PC-3 (cell line): ENCODE measurements at regions not wholly inside any gene's neighbourhood (a gene's known extent, or its start where the extent isn't known, plus 50 kb on each side); places are given as distances from the start of the nearest gene placed in this dataset.

Experiments used
- ATAC-seq: fragments of 200-7000 bp; cut with Tn5 transposase; 2 replicates; pipeline ENCODE4 v1.9.1; 2020; ENCODE audit warnings: mild to moderate bottlenecking, moderate library complexity
- BruUV-seq: library from RNA; stranded (reverse); fragments of 400-500 nt; replicated peaks from 2 replicates; lab custom pipeline; 2021; lab: Mats Ljungman, UMichigan
- CTCF ChIA-PET: fragments of 300-600 bp; sonication (Branson Sonifier 250); formaldehyde crosslinking; loops from one replicate; lab custom pipeline; 2022; ENCODE audit warnings: antibody characterized with exemption; lab: Charles Lee
- POLR2A ChIA-PET: fragments of 300-600 bp; sonication (Branson Sonifier 250); formaldehyde crosslinking; loops from one replicate; lab custom pipeline; 2022; ENCODE audit warnings: antibody characterized with exemption; ENCODE audit not compliant: unreplicated experiment; lab: Charles Lee
- DNase-seq: peaks from one replicate; pipeline ENCODE4 v3.0.0-alpha.2; 2015
- H2AFZ ChIP-seq: fragments of 300-600 bp; sonication (generic); 2 replicates; pipeline ENCODE4 v1.6.0; 2016; ENCODE audit warnings: antibody characterized with exemption, low read length
- H3F3A ChIP-seq: fragments of 300-600 bp; sonication (generic); one replicate; pipeline ENCODE4 v1.6.0; 2017; ENCODE audit warnings: antibody characterized with exemption, low read length, control low read depth, mild to moderate bottlenecking; ENCODE audit not compliant: unreplicated experiment
- H3K27ac ChIP-seq: fragments of 300-600 bp; sonication (generic); 2 replicates; pipeline ENCODE4 v1.5.1; 2016; ENCODE audit warnings: mild to moderate bottlenecking, low read length
- H3K27me3 ChIP-seq: fragments of 300-600 bp; sonication (generic); 2 replicates; pipeline ENCODE4 v1.6.1; 2016; ENCODE audit warnings: low read length, mixed read lengths
- H3K36me3 ChIP-seq: fragments of 300-600 bp; sonication (generic); 2 replicates; pipeline ENCODE4 v1.6.1; 2016; ENCODE audit warnings: low read depth, mixed run types, low read length, mixed read lengths
- H3K4me1 ChIP-seq: fragments of 300-600 bp; sonication (generic); 2 replicates; pipeline ENCODE4 v1.5.1; 2016; ENCODE audit warnings: low read length; ENCODE audit not compliant: insufficient read depth
- H3K4me2 ChIP-seq: fragments of 300-600 bp; sonication (generic); 2 replicates; pipeline ENCODE4 v1.6.0; 2016; ENCODE audit warnings: low read length
- H3K4me3 ChIP-seq: fragments of 300-600 bp; sonication (generic); 2 replicates; pipeline ENCODE4 v1.5.1; 2016; ENCODE audit warnings: mild to moderate bottlenecking, low read length, mixed read lengths
- H3K79me2 ChIP-seq: fragments of 300-600 bp; sonication (generic); 2 replicates; pipeline ENCODE4 v1.6.1; 2017; ENCODE audit warnings: low read length, mixed read lengths
- H3K9ac ChIP-seq: fragments of 300-600 bp; sonication (generic); 2 replicates; pipeline ENCODE4 v1.6.0; 2016; ENCODE audit warnings: mild to moderate bottlenecking, low read length
- H3K9me2 ChIP-seq: fragments of 300-600 bp; sonication (generic); replicated peaks from 2 replicates; pipeline ENCODE4 v1.6.1; 2016; ENCODE audit warnings: mixed run types, low read length, mixed read lengths
- H3K9me3 ChIP-seq: fragments of 300-600 bp; sonication (generic); 2 replicates; pipeline ENCODE4 v1.6.1; 2016; ENCODE audit warnings: low read length, mixed read lengths
- H4K20me1 ChIP-seq: fragments of 300-600 bp; sonication (generic); 2 replicates; pipeline ENCODE4 v1.6.1; 2016; ENCODE audit warnings: low read length, mixed read lengths
- CTCF ChIP-seq: fragments of 300-600 bp; sonication (generic); conservative IDR thresholded peaks from 2 replicates; pipeline ENCODE4 v1.5.1; 2017; ENCODE audit warnings: antibody characterized with exemption, low read depth, mild to moderate bottlenecking, low read length
- EZH2 ChIP-seq: fragments of 300-600 bp; sonication (generic); IDR thresholded peaks from one replicate; pipeline ENCODE4 v1.6.1; 2017; ENCODE audit warnings: antibody characterized with exemption, mild to moderate bottlenecking, low read length; ENCODE audit not compliant: unreplicated experiment
- EZH2phosphoT487 ChIP-seq: fragments of 300-600 bp; sonication (generic); IDR thresholded peaks from 2 replicates; pipeline ENCODE4 v1.6.1; 2018; ENCODE audit warnings: mild to moderate bottlenecking, antibody characterized with exemption, low read length, borderline replicate concordance
- intact Hi-C: fragments of 100-400 bp; cut with micrococcal nuclease; formaldehyde crosslinking; loops from 2 replicates; pipeline ENCODE4 v1.9.0; 2023

DNA sequence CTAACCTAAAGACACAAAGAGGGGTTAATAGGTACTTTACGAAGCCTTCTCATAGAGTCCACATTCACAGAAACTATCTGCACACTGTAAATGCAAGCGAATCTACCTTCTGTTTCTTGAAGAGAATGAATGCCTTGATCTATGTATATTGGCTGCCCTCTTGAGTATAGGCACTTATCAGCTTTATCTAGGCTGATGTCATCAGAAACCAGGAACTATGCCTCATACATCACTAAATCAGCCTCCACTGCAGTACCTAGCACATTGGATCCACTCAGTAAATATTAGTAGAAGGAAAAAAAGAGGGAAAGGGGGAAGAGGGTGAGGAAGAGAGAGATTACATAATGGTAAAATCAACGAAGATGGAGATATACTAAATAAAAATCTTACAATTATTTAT, 477.1 kb downstream of the CAAP1 start:
- Histone ChIP-seq H3K4me3 (no peak overlapping the region), H3K36me3 (no peaks in the 10 kb centered on the region), H3F3A (no peaks in the 10 kb centered on the region), H2AFZ (no peak overlapping the region), H3K9me2 (no peaks in the 10 kb centered on the region), H3K27me3 (peaks cover 9% of the 10 kb centered on the region; the same call in 1 of the 2 replicates), H3K4me2 (no peak overlapping the region), H3K9me3 (no peaks in the 10 kb centered on the region), H4K20me1 (no peaks in the 10 kb centered on the region), H3K27ac (no peak overlapping the region), H3K4me1 (no peaks in the 10 kb centered on the region), H3K9ac (no peak overlapping the region), H3K79me2 (no peaks in the 10 kb centered on the region)
- TF ChIP-seq EZH2phosphoT487 (no peak), CTCF (no peak), EZH2 (no peak)
- no TSS peak for BruUV-seq
- ChIA-PET CTCF (no interaction called here), POLR2A (no interaction called here)
- intact Hi-C loops, result no loop called here
- ATAC-seq (no peak), DNase-seq (no peak)

GRCh38 chr9:26413611-26414010, 479.0 kb downstream of the CAAP1 start:
- no peaks in the 10 kb centered on the region for H3K9me2 ChIP-seq
- H3K79me2 ChIP-seq, result no peaks in the 10 kb centered on the region
- no peaks in the 10 kb centered on the region for H3K9me3 ChIP-seq
- H3K4me3 ChIP-seq, result no peak overlapping the region
- ChIA-PET POLR2A (interaction anchor here (0.6 kb wide), 1 partner anchor 102 kb away, joined by 8 read pairs; no protein-coding TSS in a partner anchor), CTCF (no interaction called here)
- H2AFZ ChIP-seq, result no peak overlapping the region
- TF ChIP-seq EZH2, result no peak
- TF ChIP-seq CTCF, result no peak
- TF ChIP-seq EZH2phosphoT487, result no peak
- no peak overlapping the region for H3K27ac ChIP-seq
- no peaks in the 10 kb centered on the region for H3K27me3 ChIP-seq
- H3F3A ChIP-seq, result no peaks in the 10 kb centered on the region
- H3K4me1 ChIP-seq, result no peaks in the 10 kb centered on the region
- intact Hi-C loops, result no loop called here
- no peak for DNase-seq
- H3K36me3 ChIP-seq, result no peaks in the 10 kb centered on the region
- ATAC-seq, result no peak
- H3K4me2 ChIP-seq, result no peak overlapping the region
- no peak overlapping the region for H3K9ac ChIP-seq
- BruUV-seq, result no TSS peak
- H4K20me1 ChIP-seq, result no peaks in the 10 kb centered on the region

DNA sequence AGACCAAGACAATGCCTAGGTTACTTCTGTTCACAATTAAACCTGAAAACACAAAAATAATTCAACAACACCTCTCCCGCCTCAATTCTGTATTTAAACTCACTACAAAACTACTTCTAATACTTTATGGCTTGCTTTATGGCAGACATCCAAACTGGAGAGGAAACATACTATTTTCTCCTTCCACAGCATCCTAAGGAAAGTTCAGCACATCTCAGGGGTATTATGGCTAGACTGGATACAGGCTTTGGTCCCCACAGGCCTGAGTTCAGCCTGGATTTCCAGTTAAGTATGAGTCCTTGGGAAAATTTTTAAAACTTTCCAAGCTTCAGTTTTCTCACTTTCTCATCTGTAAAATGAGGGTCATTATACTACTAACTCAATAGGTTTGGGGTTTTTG, 480.2 kb downstream of the CAAP1 start:
- ChIA-PET CTCF (no interaction called here), POLR2A (no interaction called here)
- intact Hi-C loops, result no loop called here
- no peak overlapping the region for H3K4me3 ChIP-seq
- H3K27ac ChIP-seq, result no peak overlapping the region
- H3K27me3 ChIP-seq, result no peaks in the 10 kb centered on the region
- no peaks in the 10 kb centered on the region for H3K36me3 ChIP-seq
- TF ChIP-seq CTCF (no peak), EZH2phosphoT487 (no peak), EZH2 (no peak)
- no peaks in the 10 kb centered on the region for H3K79me2 ChIP-seq
- no peaks in the 10 kb centered on the region for H3F3A ChIP-seq
- no TSS peak for BruUV-seq
- no peak overlapping the region for H3K9ac ChIP-seq
- H4K20me1 ChIP-seq, result no peaks in the 10 kb centered on the region
- H3K9me2 ChIP-seq, result no peaks in the 10 kb centered on the region
- DNase-seq (no peak), ATAC-seq (no peak)
- H3K9me3 ChIP-seq, result no peaks in the 10 kb centered on the region
- no peak overlapping the region for H3K4me2 ChIP-seq
- no peaks in the 10 kb centered on the region for H3K4me1 ChIP-seq
- H2AFZ ChIP-seq, result no peak overlapping the region
